CD4-positive, CD25-positive, alpha-beta regulatory T cell (primary cell): ENCODE measurements at regions not wholly inside any gene's neighbourhood (a gene's known extent, or its start where the extent isn't known, plus 50 kb on each side); places are given as distances from the start of the nearest gene placed in this dataset.

Experiments used
- ATAC-seq, 2 donors: fragments of 150-1000 bp; cut with Tn5 transposase; one replicate each; pipeline ENCODE4 v1.10.0; 2021; ENCODE audit warnings: low read depth in 2 of 2, moderate number of reproducible peaks in 2 of 2, moderate library complexity in 1 of 2
- DNase-seq, 3 donors: peaks; one replicate each; pipeline versions ENCODE4 v3.0.0 to v3.0.0-alpha.2; 2012 to 2022; ENCODE audit warnings: mixed read lengths in 1 of 3
- H3K27ac ChIP-seq: one replicate; pipeline ENCODE4 v1.7.0; 2013; ENCODE audit warnings: mild to moderate bottlenecking, low read length; ENCODE audit not compliant: insufficient read depth, poor library complexity, severe bottlenecking
- H3K27me3 ChIP-seq: one replicate; pipeline ENCODE4 v1.7.0; 2013; ENCODE audit warnings: low read length; ENCODE audit not compliant: control insufficient read depth, insufficient read depth
- H3K36me3 ChIP-seq: one replicate; pipeline ENCODE4 v1.7.0; 2013; ENCODE audit warnings: mild to moderate bottlenecking, low read length, moderate library complexity; ENCODE audit not compliant: control insufficient read depth, insufficient read depth
- H3K4me1 ChIP-seq: 2 replicates; pipeline ENCODE4 v1.7.0; 2013; ENCODE audit warnings: mild to moderate bottlenecking, low read length; ENCODE audit not compliant: insufficient read depth, control insufficient read depth, poor library complexity, severe bottlenecking
- H3K4me3 ChIP-seq: one replicate; pipeline ENCODE4 v1.7.0; 2013; ENCODE audit warnings: low read depth, mild to moderate bottlenecking, low read length, moderate library complexity
- H3K9me3 ChIP-seq, 2 experiments: 1 replicate in 1 of 2; 2 replicates in 1 of 2; pipeline ENCODE4 v1.7.0; 2013; ENCODE audit warnings: low read length in 2 of 2, mild to moderate bottlenecking in 1 of 2, moderate library complexity in 1 of 2; ENCODE audit not compliant: control insufficient read depth in 2 of 2
- H3K27ac Mint-ChIP-seq, 3 donors: one replicate each; pipeline ENCODE4 v1.8.0; 2020 to 2022; ENCODE audit warnings: mild to moderate bottlenecking in 3 of 3, mixed read lengths in 3 of 3, moderate library complexity in 2 of 3
- H3K27me3 Mint-ChIP-seq: one replicate; pipeline ENCODE4 v1.8.0; 2022; ENCODE audit warnings: mild to moderate bottlenecking, mixed read lengths
- H3K36me3 Mint-ChIP-seq: one replicate; pipeline ENCODE4 v1.8.0; 2020; ENCODE audit warnings: mixed read lengths
- H3K4me1 Mint-ChIP-seq, 4 donors: one replicate each; pipeline ENCODE4 v1.8.0; 2020 to 2022; ENCODE audit warnings: mixed read lengths in 4 of 4, mild to moderate bottlenecking in 1 of 4
- H3K4me3 Mint-ChIP-seq, 4 donors: one replicate each; pipeline ENCODE4 v1.8.0; 2020 to 2022; ENCODE audit warnings: mild to moderate bottlenecking in 4 of 4, mixed read lengths in 4 of 4, moderate library complexity in 3 of 4
- H3K9me3 Mint-ChIP-seq, 7 donors: one replicate each; pipeline ENCODE4 v1.8.0; 2020 to 2022; ENCODE audit warnings: mixed read lengths in 7 of 7, mild to moderate bottlenecking in 3 of 7, moderate library complexity in 2 of 7

DNA sequence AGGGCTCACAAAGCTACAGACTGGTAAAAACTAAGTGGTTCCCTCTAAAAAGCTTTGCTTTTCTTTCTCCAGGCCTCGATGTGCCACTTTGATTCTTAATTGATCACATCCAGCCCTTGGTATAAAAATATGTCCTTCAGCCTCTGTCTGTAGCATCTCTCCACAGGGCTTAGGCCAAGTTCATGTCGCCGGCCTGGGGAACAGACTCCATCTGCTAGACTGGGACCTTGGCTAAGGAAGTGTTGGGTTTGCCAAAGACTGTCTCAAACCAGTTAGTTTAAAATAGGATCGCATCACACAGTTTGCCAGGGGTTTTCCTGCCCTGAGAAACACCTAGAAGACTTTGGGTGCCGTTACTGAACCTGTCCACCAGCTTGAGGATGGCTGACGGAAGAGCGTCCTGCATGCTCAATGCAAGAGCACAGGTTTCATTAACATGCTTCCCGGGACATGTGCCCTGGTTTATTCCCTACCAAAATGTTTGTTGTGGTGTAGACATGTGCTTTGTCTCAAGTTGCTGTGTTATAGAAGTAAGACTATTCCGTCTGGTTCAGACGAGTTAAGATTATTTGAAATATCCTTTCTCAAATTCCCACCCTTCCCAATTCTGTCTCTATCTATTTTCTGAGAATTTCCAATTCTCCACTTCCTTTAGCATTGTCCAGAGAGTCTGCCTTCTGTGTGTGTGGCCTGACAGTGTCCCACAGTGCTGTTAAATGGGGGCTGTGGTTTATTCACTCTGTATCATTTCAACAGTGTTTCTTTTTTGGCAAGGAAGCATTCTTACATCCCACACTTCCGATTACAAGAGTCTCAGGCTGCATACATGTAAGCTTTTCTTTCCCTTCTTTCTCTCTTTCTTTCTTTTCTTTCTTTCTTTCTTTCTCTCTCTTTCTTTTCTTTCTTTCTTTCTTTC is 334.7 kb downstream of the INHBA start:
- Mint-ChIP-seq H3K4me1 (no peaks in the 10 kb centered on the region), H3K9me3 (peaks cover 4 to 16% (median 9%) of the 10 kb centered on the region in 7 donors), H3K36me3 (no peaks in the 10 kb centered on the region), H3K27me3 (no peaks in the 10 kb centered on the region), H3K27ac (no peak overlapping the region), H3K4me3 (no peak overlapping the region)
- no peaks in the 10 kb centered on the region for H3K4me1 ChIP-seq
- DNase-seq = no peak
- no peak overlapping the region for H3K4me3 ChIP-seq
- ATAC-seq = no peak
- H3K27ac ChIP-seq = no peak overlapping the region
- no peaks in the 10 kb centered on the region for H3K27me3 ChIP-seq
- no peaks in the 10 kb centered on the region for H3K36me3 ChIP-seq
- H3K9me3 ChIP-seq = peaks cover 0 to 1% of the 10 kb centered on the region in 2 experiments

DNA sequence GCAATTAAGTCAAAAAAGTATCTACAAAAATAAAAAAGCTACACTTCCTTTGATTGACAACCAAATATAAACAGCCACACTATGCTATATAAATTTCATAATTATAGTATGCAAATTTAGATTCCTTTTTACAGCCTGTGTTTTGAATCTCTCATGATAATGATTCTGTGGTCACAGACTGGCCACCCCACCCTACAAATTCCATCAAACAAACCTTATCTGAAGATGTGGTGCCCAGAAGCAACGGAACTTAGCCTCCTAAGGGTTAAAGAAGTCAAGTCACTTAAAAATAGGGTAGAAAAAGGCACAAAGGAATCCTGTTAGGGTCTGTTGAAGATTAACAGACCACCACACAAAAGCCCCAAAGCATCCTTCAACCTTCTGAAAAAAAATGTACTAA is 351.8 kb downstream of the INHBA start:
- no peaks in the 10 kb centered on the region for H3K4me1 ChIP-seq
- no peaks in the 10 kb centered on the region for H3K36me3 ChIP-seq
- no peak for ATAC-seq
- no peak overlapping the region for H3K4me3 ChIP-seq
- Mint-ChIP-seq H3K27ac (no peak overlapping the region), H3K4me1 (no peaks in the 10 kb centered on the region), H3K9me3 (peaks cover 0 to 14% (median 3%) of the 10 kb centered on the region in 7 donors), H3K4me3 (no peak overlapping the region), H3K36me3 (no peaks in the 10 kb centered on the region), H3K27me3 (no peaks in the 10 kb centered on the region)
- no peak overlapping the region for H3K27ac ChIP-seq
- DNase-seq = no peak
- H3K9me3 ChIP-seq = peaks cover 0 to 2% of the 10 kb centered on the region in 2 experiments
- H3K27me3 ChIP-seq = no peaks in the 10 kb centered on the region

DNA sequence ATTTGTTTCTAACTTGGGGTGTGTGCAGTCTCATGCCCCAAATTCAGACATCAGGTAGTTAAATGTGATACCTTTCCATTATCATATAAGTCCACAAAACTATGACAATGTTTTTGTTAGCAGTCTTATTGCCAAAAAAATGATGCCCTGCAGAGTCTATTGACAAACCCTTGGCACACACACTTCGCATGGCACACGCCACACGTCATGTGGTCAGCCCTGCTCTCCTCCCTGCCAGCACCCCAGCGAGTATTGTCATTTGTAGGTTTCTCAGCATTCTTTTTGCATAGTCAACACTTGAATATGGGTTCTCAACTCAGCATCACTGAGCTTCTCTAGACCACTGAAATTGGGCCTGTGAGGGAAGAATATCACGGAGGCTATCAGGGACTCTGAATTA is 356.0 kb downstream of the INHBA start:
- ATAC-seq = no peak
- peaks cover 0 to 22% (median 7%) of the 10 kb centered on the region in 7 donors for H3K9me3 Mint-ChIP-seq

DNA sequence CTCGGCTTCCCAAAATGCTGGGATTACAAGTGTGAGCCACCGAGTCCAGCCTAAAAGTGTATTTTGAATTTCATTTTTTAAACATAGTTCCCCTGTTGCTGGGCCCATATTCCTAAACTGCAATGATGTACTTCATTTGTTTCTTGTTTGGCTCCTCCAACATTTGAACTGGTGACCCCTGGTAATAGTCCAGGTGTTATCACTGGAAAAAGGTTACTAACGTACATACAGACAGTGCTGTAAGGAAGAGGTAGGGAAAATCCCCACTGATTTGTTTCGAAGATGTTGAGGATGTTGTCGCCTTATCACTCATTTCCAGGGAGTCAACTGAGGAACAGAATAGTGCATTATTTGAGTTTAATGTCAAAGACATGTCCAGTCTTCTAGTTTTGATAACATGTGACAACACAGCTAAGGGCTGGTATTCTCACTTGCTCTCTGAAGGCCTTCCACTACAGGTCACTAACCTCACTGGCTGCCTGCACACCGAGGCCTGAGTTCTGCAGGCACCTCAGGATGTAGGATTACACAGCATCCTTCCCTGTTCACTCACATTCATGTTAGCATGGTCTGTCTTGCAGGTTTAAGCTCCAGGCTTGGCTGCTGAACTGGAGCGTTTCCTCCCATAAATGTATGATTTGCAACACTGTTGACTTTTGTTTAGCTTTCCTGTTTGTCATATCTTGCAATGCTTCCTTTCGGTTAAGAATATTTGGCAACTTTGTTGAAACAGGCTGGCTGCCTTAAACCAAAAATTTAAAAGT is 362.8 kb downstream of the INHBA start:
- Mint-ChIP-seq H3K4me3 (no peak overlapping the region), H3K27ac (no peak overlapping the region), H3K9me3 (peaks cover 3 to 19% (median 7%) of the 10 kb centered on the region in 7 donors), H3K4me1 (no peaks in the 10 kb centered on the region), H3K27me3 (no peaks in the 10 kb centered on the region), H3K36me3 (no peaks in the 10 kb centered on the region)
- H3K4me1 ChIP-seq = no peaks in the 10 kb centered on the region
- no peaks in the 10 kb centered on the region for H3K36me3 ChIP-seq
- DNase-seq (no peak), ATAC-seq (no peak)
- H3K9me3 ChIP-seq = no peaks in the 10 kb centered on the region
- H3K27ac ChIP-seq = no peak overlapping the region
- H3K27me3 ChIP-seq = no peaks in the 10 kb centered on the region
- H3K4me3 ChIP-seq = no peak overlapping the region

More for the DNA sequence above, 356.0 kb downstream of the INHBA start:
- H3K4me3 ChIP-seq = no peak overlapping the region
- H3K27me3 ChIP-seq = no peaks in the 10 kb centered on the region
- no peaks in the 10 kb centered on the region for H3K9me3 ChIP-seq
- no peaks in the 10 kb centered on the region for H3K4me1 ChIP-seq
- Mint-ChIP-seq H3K36me3 (no peaks in the 10 kb centered on the region), H3K27ac (no peak overlapping the region), H3K4me1 (no peaks in the 10 kb centered on the region), H3K4me3 (no peak overlapping the region), H3K27me3 (no peaks in the 10 kb centered on the region)
- no peaks in the 10 kb centered on the region for H3K36me3 ChIP-seq
- DNase-seq = no peak
- H3K27ac ChIP-seq = no peak overlapping the region

DNA sequence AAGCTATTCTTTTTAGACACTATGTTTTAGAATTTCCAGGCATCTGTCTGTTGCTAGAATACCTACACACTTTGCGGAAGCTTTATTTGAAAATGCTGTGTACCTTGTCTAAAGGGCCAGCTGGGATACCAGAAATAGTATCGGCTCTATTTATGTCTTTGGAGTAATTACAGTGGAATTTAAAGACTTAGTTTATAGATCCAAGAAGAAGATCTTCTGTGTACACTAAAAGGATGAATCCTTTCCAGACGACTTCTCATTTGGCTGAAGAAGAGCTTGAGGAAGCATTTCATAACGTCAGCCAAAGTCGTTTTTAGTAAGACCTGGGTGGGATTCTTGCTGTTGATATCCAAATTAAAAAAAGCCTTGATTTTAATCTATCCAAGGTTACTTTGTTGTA is 365.9 kb downstream of the INHBA start:
- Histone ChIP-seq H3K4me1 (no peaks in the 10 kb centered on the region), H3K4me3 (no peak overlapping the region), H3K36me3 (no peaks in the 10 kb centered on the region), H3K27ac (no peak overlapping the region), H3K9me3 (no peaks in the 10 kb centered on the region), H3K27me3 (no peaks in the 10 kb centered on the region)
- no peaks in the 10 kb centered on the region for H3K4me1 Mint-ChIP-seq
- no peak for DNase-seq
- ATAC-seq = no peak
- H3K27me3 Mint-ChIP-seq = no peaks in the 10 kb centered on the region
- H3K9me3 Mint-ChIP-seq = peaks cover 0 to 5% (median 4%) of the 10 kb centered on the region in 7 donors
- H3K4me3 Mint-ChIP-seq = no peak overlapping the region
- H3K36me3 Mint-ChIP-seq = no peaks in the 10 kb centered on the region
- H3K27ac Mint-ChIP-seq = no peak overlapping the region

DNA sequence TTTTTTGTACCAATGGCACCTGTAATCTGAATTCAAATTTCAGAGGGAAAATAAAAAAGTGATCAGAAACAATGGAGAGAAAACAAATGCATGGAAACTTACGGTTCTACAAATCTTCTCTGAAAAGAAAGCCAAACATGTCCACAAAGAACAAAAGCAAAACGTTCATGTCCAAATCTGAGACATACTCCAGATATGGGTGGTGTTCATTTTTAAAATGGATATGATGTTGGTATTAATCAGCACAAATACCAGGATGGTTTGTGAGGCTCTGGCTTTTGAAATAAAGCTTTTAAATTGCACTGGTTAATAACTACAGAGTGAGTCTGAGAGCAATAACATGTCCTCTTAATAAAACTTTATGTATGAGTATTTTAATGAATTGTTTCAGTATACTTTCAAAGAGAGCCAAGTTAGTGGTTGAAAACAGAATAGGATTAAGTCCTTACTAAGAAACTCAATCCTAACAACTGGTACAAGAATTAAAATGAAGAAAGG is 366.4 kb downstream of the INHBA start:
- no peak overlapping the region for H3K27ac ChIP-seq
- DNase-seq (no peak), ATAC-seq (no peak)
- no peak overlapping the region for H3K4me3 Mint-ChIP-seq
- no peaks in the 10 kb centered on the region for H3K4me1 ChIP-seq
- H3K27me3 ChIP-seq = no peaks in the 10 kb centered on the region
- no peak overlapping the region for H3K4me3 ChIP-seq
- no peaks in the 10 kb centered on the region for H3K27me3 Mint-ChIP-seq
- H3K36me3 Mint-ChIP-seq = no peaks in the 10 kb centered on the region
- no peaks in the 10 kb centered on the region for H3K36me3 ChIP-seq
- H3K9me3 ChIP-seq = no peaks in the 10 kb centered on the region
- no peaks in the 10 kb centered on the region for H3K4me1 Mint-ChIP-seq
- peaks cover 0 to 5% (median 4%) of the 10 kb centered on the region in 7 donors for H3K9me3 Mint-ChIP-seq
- H3K27ac Mint-ChIP-seq = no peak overlapping the region

DNA sequence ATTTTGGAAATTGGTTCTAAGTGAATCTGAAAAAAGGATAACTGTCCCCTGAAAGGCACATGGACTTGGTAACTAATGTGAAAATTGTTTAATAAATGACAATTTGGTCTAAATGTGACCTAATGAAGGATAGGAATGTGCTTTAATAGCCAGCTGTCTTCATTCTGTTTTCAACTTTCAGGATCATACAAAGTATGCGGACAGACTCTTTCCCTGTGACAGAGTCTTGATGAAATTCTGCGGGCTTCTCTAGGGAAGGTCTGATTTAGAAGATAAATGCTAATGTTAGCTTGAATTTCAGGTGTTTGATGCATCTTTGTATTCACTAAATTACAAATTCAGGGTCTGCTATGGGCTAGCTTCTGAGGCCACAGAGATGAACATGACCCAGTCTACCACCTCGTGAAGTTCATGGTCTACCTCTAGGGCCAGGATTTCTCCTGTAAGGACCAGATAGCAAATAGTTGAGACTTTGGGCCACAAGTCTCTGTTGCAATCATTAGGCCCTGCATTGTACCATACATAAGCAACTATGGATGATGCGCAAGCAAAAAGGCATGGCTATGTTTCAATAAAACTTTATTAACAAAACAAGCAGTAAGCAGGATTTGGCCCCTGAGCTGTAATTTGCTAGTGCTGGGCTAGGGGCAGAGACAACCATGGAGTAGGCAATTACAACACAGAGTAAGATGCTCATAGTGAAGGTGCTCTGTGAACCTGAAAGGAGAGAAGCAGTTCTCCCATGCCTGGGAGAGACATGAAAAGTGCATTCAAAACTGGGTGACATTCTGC is 368.6 kb downstream of the INHBA start:
- Mint-ChIP-seq H3K27ac (no peak overlapping the region), H3K27me3 (no peaks in the 10 kb centered on the region), H3K4me3 (no peak overlapping the region), H3K9me3 (peaks cover 0 to 7% (median 4%) of the 10 kb centered on the region in 7 donors), H3K36me3 (no peaks in the 10 kb centered on the region), H3K4me1 (no peaks in the 10 kb centered on the region)
- Histone ChIP-seq H3K36me3 (no peaks in the 10 kb centered on the region), H3K4me3 (no peak overlapping the region), H3K9me3 (no peaks in the 10 kb centered on the region), H3K27me3 (no peaks in the 10 kb centered on the region), H3K4me1 (no peaks in the 10 kb centered on the region), H3K27ac (no peak overlapping the region)
- DNase-seq (no peak), ATAC-seq (no peak)
